ENCODE measurements at regions not wholly inside any gene's neighbourhood (a gene's known extent, or its start where the extent isn't known, plus 50 kb on each side); places are given as distances from the start of the nearest gene placed in this dataset.

GRCh38 chr3:41040256-41040655 lies 159.0 kb upstream of the CTNNB1 start:
- H3K4me3 ChIP-seq (ENCODE audit: low read depth, low read length) = no peak overlapping the region
- no peak for TF ChIP-seq CTCF (IDR thresholded peaks at IDR 0.05; ENCODE audit: control insufficient read depth, extremely low read depth, insufficient read depth)
- no peak for DNase-seq (ENCODE audit: low read depth)

- no peak for DNase-seq (ENCODE audit: low read depth)
- TF ChIP-seq CTCF (IDR thresholded peaks at IDR 0.05; ENCODE audit: control insufficient read depth, extremely low read depth, insufficient read depth) = no peak
- no peak overlapping the region for H3K4me3 ChIP-seq (ENCODE audit: low read depth, low read length)
Observed at GRCh38 chr3:41041462-41041861, 157.8 kb upstream of the CTNNB1 start.

GRCh38 chr3:41041899-41042298 lies 157.4 kb upstream of the CTNNB1 start:
- no peak overlapping the region for H3K4me3 ChIP-seq (ENCODE audit: low read depth, low read length)
- no peak for TF ChIP-seq CTCF (IDR thresholded peaks at IDR 0.05; ENCODE audit: control insufficient read depth, extremely low read depth, insufficient read depth)

GRCh38 chr3:41044523-41044922 lies 154.8 kb upstream of the CTNNB1 start:
- no peak overlapping the region for H3K4me3 ChIP-seq (ENCODE audit: low read depth, low read length)
- TF ChIP-seq CTCF (IDR thresholded peaks at IDR 0.05; ENCODE audit: control insufficient read depth, extremely low read depth, insufficient read depth) = no peak
- no peak for DNase-seq (ENCODE audit: low read depth)

More at GRCh38 chr3:41041899-41042298, 157.4 kb upstream of the CTNNB1 start:
- DNase-seq (ENCODE audit: low read depth) = no peak

GRCh38 chr3:41045491-41045890 lies 153.8 kb upstream of the CTNNB1 start:
- no peak overlapping the region for H3K4me3 ChIP-seq (ENCODE audit: low read depth, low read length)
- no peak for TF ChIP-seq CTCF (IDR thresholded peaks at IDR 0.05; ENCODE audit: control insufficient read depth, extremely low read depth, insufficient read depth)
- DNase-seq (ENCODE audit: low read depth) = no peak

- TF ChIP-seq CTCF (IDR thresholded peaks at IDR 0.05; ENCODE audit: control insufficient read depth, extremely low read depth, insufficient read depth) = no peak
- peak; percentile 40 for DNase-seq (ENCODE audit: low read depth)
- no peak overlapping the region for H3K4me3 ChIP-seq (ENCODE audit: low read depth, low read length)
Observed at GRCh38 chr3:41050144-41050543, 149.2 kb upstream of the CTNNB1 start.

- no peak for TF ChIP-seq CTCF (IDR thresholded peaks at IDR 0.05; ENCODE audit: control insufficient read depth, extremely low read depth, insufficient read depth)
- no peak overlapping the region for H3K4me3 ChIP-seq (ENCODE audit: low read depth, low read length)
- no peak for DNase-seq (ENCODE audit: low read depth)
Observed at GRCh38 chr3:41053220-41053619, 146.1 kb upstream of the CTNNB1 start.
